Esophagus squamous epithelium (tissue), 5 donors: ENCODE measurements at regions not wholly inside any gene's neighbourhood (a gene's known extent, or its start where the extent isn't known, plus 50 kb on each side); places are given as distances from the start of the nearest gene placed in this dataset.

Experiments used
- DNase-seq: peaks from one replicate; lab custom pipeline; 2025; lab: John Stamatoyannopoulos, UW
- H3K27ac ChIP-seq, 4 donors: fragments of 200-600 bp; sonication (generic); one replicate each; pipeline ENCODE4 v1.5.1; 2016 to 2019; ENCODE audit warnings: mild to moderate bottlenecking in 1 of 4
- H3K27me3 ChIP-seq, 4 donors: fragments of 200-600 bp; sonication (generic); 1 replicate in 3 of 4; 2 replicates in 1 of 4; pipeline versions ENCODE4 v1.5.1 to v1.6.0; 2017 to 2021; ENCODE audit warnings: antibody characterized with exemption in 1 of 4
- H3K36me3 ChIP-seq, 3 donors: fragments of 200-600 bp; sonication (generic); one replicate each; pipeline ENCODE4 v1.5.1; 2016 to 2019
- H3K4me1 ChIP-seq, 3 donors: fragments of 200-600 bp; sonication (generic); one replicate each; pipeline ENCODE4 v1.5.1; 2017 to 2019
- H3K4me3 ChIP-seq, 4 donors: fragments of 200-600 bp; sonication (generic); 1 replicate in 3 of 4; 2 replicates in 1 of 4; pipeline ENCODE4 v1.5.1; 2016 to 2019; ENCODE audit warnings: mild to moderate bottlenecking in 2 of 4, moderate library complexity in 1 of 4
- H3K9me3 ChIP-seq, 3 donors: fragments of 200-600 bp; sonication (generic); one replicate each; pipeline ENCODE4 v1.5.1; 2016 to 2019
- CTCF ChIP-seq, 6 experiments: fragments of 450-650 bp in 4 of 6; fragments of 200-600 bp in 2 of 6; sonication (generic) in 2 of 6; IDR thresholded peaks; one replicate each; pipeline ENCODE4 v1.5.1; 2016 to 2019; ENCODE audit warnings: antibody characterized with exemption in 6 of 6, mild to moderate bottlenecking in 4 of 6, moderate library complexity in 4 of 6
- POLR2A ChIP-seq, 4 donors: fragments of 450-650 bp; IDR thresholded peaks; one replicate each; pipeline ENCODE4 v1.6.1; 2017; ENCODE audit warnings: antibody characterized with exemption in 4 of 4, mild to moderate bottlenecking in 4 of 4, moderate library complexity in 3 of 4
- WGBS, 2 donors: methylation state at CpG; one replicate each; pipeline ENCODE4 v1.1.5; 2018; 5-methylcytosine and 5-hydroxymethylcytosine counted together
- intact Hi-C: fragments of 100-400 bp; cut with DNase I; formaldehyde crosslinking; loops from one replicate; pipeline ENCODE4 v1.15.0; 2022
- donor health status: DM: yes; HTN: yes; CAD: no.

- Histone ChIP-seq H3K4me1 (peaks cover 14 to 28% (median 20%) of the 10 kb centered on the region in 3 donors), H3K27ac (no peak overlapping the region), H3K4me3 (no peak overlapping the region), H3K27me3 (no peaks in the 10 kb centered on the region), H3K36me3 (no peaks in the 10 kb centered on the region), H3K9me3 (no peaks in the 10 kb centered on the region)
- intact Hi-C loops, result loop anchor here (10.0 kb wide), 1 partner anchor 99 kb away; the partner anchor contains the start of gene CPEB4
- TF ChIP-seq POLR2A (IDR thresholded peaks at IDR 0.05), result no peak
- no peak for TF ChIP-seq CTCF (IDR thresholded peaks at IDR 0.05)
- 81 to 87% methylated on average over 3 of the region's 3 CpGs for WGBS, 2 donors
- DNase-seq, result no peak
Observed at GRCh38 chr5:173785866-173786265, 102.3 kb upstream of the CPEB4 start.

GRCh38 chr5:173786286-173787187 lies 101.6 kb upstream of the CPEB4 start:
- no peak for DNase-seq
- Histone ChIP-seq H3K27ac (no peak overlapping the region), H3K36me3 (no peaks in the 10 kb centered on the region), H3K9me3 (no peaks in the 10 kb centered on the region), H3K4me1 (peaks cover 14 to 22% (median 14%) of the 10 kb centered on the region in 3 donors), H3K4me3 (no peak overlapping the region), H3K27me3 (no peaks in the 10 kb centered on the region)
- intact Hi-C loops, result loop anchor here (10.0 kb wide), 1 partner anchor 98 kb away; the partner anchor contains the start of gene CPEB4
- WGBS, 2 donors, result 76 to 85% methylated on average over 10 of the region's 10 CpGs
- peak in 1 of 6 experiments; percentile 5 for TF ChIP-seq CTCF (IDR thresholded peaks at IDR 0.05)
- no peak for TF ChIP-seq POLR2A (IDR thresholded peaks at IDR 0.05)

GRCh38 chr5:173789031-173789920 lies 98.9 kb upstream of the CPEB4 start:
- intact Hi-C loops, result loop anchor here (10.0 kb wide), 1 partner anchor 96 kb away; the partner anchor contains the start of gene CPEB4

GRCh38 chr5:173790177-173790719 lies 97.9 kb upstream of the CPEB4 start:
- no peaks in the 10 kb centered on the region for H3K36me3 ChIP-seq
- DNase-seq, result no peak
- H3K4me3 ChIP-seq, result no peak overlapping the region
- TF ChIP-seq POLR2A (IDR thresholded peaks at IDR 0.05), result no peak
- intact Hi-C loops, result no loop called here
- H3K27me3 ChIP-seq, result no peaks in the 10 kb centered on the region
- peak overlapping the region in 1 of 4 donors; percentile 0 for H3K27ac ChIP-seq
- 83 to 87% methylated on average over 10 to 11 of the region's 11 CpGs for WGBS, 2 donors
- peaks cover 6 to 27% (median 11%) of the 10 kb centered on the region in 3 donors for H3K4me1 ChIP-seq
- H3K9me3 ChIP-seq, result no peaks in the 10 kb centered on the region

More at GRCh38 chr5:173789031-173789920, 98.9 kb upstream of the CPEB4 start:
- peaks cover 6 to 18% (median 7%) of the 10 kb centered on the region in 3 donors for H3K4me1 ChIP-seq
- H3K27me3 ChIP-seq, result no peaks in the 10 kb centered on the region
- H3K27ac ChIP-seq, result peak overlapping the region in 1 of 4 donors; percentile 48
- no peaks in the 10 kb centered on the region for H3K36me3 ChIP-seq
- TF ChIP-seq CTCF (IDR thresholded peaks at IDR 0.05) (no peak), POLR2A (IDR thresholded peaks at IDR 0.05) (no peak)
- no peak overlapping the region for H3K4me3 ChIP-seq
- DNase-seq, result no peak
- no peaks in the 10 kb centered on the region for H3K9me3 ChIP-seq
- 49 to 53% methylated on average over 11 of the region's 11 CpGs for WGBS, 2 donors

GRCh38 chr5:173790836-173791546 lies 97.2 kb upstream of the CPEB4 start:
- TF ChIP-seq CTCF (IDR thresholded peaks at IDR 0.05) (no peak), POLR2A (IDR thresholded peaks at IDR 0.05) (no peak)
- intact Hi-C loops, result no loop called here
- Histone ChIP-seq H3K4me3 (no peak overlapping the region), H3K27ac (no peak overlapping the region), H3K27me3 (no peaks in the 10 kb centered on the region), H3K36me3 (no peaks in the 10 kb centered on the region), H3K4me1 (peaks cover 6 to 27% (median 11%) of the 10 kb centered on the region in 3 donors), H3K9me3 (no peaks in the 10 kb centered on the region)
- WGBS, 2 donors, result 91 to 93% methylated on average over 9 to 11 of the region's 13 CpGs
- DNase-seq, result no peak
